ENCODE measurements at regions not wholly inside any gene's neighbourhood (a gene's known extent, or its start where the extent isn't known, plus 50 kb on each side); places are given as distances from the start of the nearest gene placed in this dataset.
A peak's percentile ranks its signal among the peaks of the same experiment; 100 is the strongest.

GRCh38 chr3:76429581-76430177 is 610.2 kb upstream of the ROBO2 start:
- DNase-seq, result no peak
- H3K14ac ChIP-seq (ENCODE audit: low read length in 2 of 2), result no peak overlapping the region
- no peak overlapping the region for H3K27ac ChIP-seq (ENCODE audit: low read length, poor library complexity, severe bottlenecking)
- no peak overlapping the region for H2AK5ac ChIP-seq (ENCODE audit: low read length, severe bottlenecking)
- H4K91ac ChIP-seq (ENCODE audit: low read length), result no peak overlapping the region
- H3K36me3 ChIP-seq (ENCODE audit: control insufficient read depth in 1 of 2, insufficient read depth in 2 of 2, low read depth in 1 of 2, low read length in 2 of 2), result no peaks in the 10 kb centered on the region
- H3K27me3 ChIP-seq (ENCODE audit: control insufficient read depth in 1 of 2, insufficient read depth in 1 of 2, low read length in 2 of 2), result no peaks in the 10 kb centered on the region
- no peak overlapping the region for H3K4ac ChIP-seq (ENCODE audit: low read depth in 1 of 2, low read length in 2 of 2)
- no peak overlapping the region for H2AFZ ChIP-seq (ENCODE audit: low read depth, low read length)
- no peak overlapping the region for H3K23ac ChIP-seq (ENCODE audit: low read length in 2 of 2)
- H2BK12ac ChIP-seq (ENCODE audit: low read length in 2 of 2), result no peak overlapping the region
- H2BK5ac ChIP-seq (ENCODE audit: low read depth, low read length, poor library complexity, severe bottlenecking), result no peak overlapping the region
- H2BK120ac ChIP-seq (ENCODE audit: low read depth, low read length), result no peak overlapping the region
- H3K18ac ChIP-seq (ENCODE audit: low read depth in 1 of 2, low read length in 2 of 2), result no peak overlapping the region
- H3K4me1 ChIP-seq (ENCODE audit: control insufficient read depth, insufficient read depth, low read depth, low read length), result no peaks in the 10 kb centered on the region
- H2BK15ac ChIP-seq (ENCODE audit: low read depth, poor library complexity, severe bottlenecking), result no peak overlapping the region
- no peaks in the 10 kb centered on the region for H3K79me1 ChIP-seq (replicated peaks; ENCODE audit: low read length, poor library complexity, severe bottlenecking)
- no peak overlapping the region for H3K4me2 ChIP-seq (ENCODE audit: low read length, poor library complexity, severe bottlenecking)
- no peak overlapping the region for H4K8ac ChIP-seq (ENCODE audit: low read length)
- 85% methylated on average over 2 of the region's 2 CpGs for WGBS
- no peak overlapping the region for H3K4me3 ChIP-seq (ENCODE audit: insufficient read depth in 1 of 2, low read depth in 1 of 2, low read length in 2 of 2)
- no peak overlapping the region for H3K9ac ChIP-seq (ENCODE audit: low read length)
- no peaks in the 10 kb centered on the region for H3K9me3 ChIP-seq (ENCODE audit: control insufficient read depth, low read length)

- H3K4me2 ChIP-seq (ENCODE audit: low read length, poor library complexity, severe bottlenecking), result no peak overlapping the region
- no peak overlapping the region for H3K23ac ChIP-seq (ENCODE audit: low read length in 2 of 2)
- no peak overlapping the region for H4K8ac ChIP-seq (ENCODE audit: low read length)
- peak overlapping the region; percentile 14 for H2AFZ ChIP-seq (ENCODE audit: low read depth, low read length)
- no peak overlapping the region for H2BK15ac ChIP-seq (ENCODE audit: low read depth, poor library complexity, severe bottlenecking)
- 90% methylated on average over 4 of the region's 4 CpGs for WGBS
- DNase-seq, result peak; percentile 58
- H3K14ac ChIP-seq (ENCODE audit: low read length in 2 of 2), result no peak overlapping the region
- no peaks in the 10 kb centered on the region for H3K4me1 ChIP-seq (ENCODE audit: control insufficient read depth, insufficient read depth, low read depth, low read length)
- no peaks in the 10 kb centered on the region for H3K9me3 ChIP-seq (ENCODE audit: control insufficient read depth, low read length)
- no peak overlapping the region for H3K18ac ChIP-seq (ENCODE audit: low read depth in 1 of 2, low read length in 2 of 2)
- H2BK5ac ChIP-seq (ENCODE audit: low read depth, low read length, poor library complexity, severe bottlenecking), result no peak overlapping the region
- no peaks in the 10 kb centered on the region for H3K79me1 ChIP-seq (replicated peaks; ENCODE audit: low read length, poor library complexity, severe bottlenecking)
- H3K36me3 ChIP-seq (ENCODE audit: control insufficient read depth in 1 of 2, insufficient read depth in 2 of 2, low read depth in 1 of 2, low read length in 2 of 2), result no peaks in the 10 kb centered on the region
- H3K27me3 ChIP-seq (ENCODE audit: control insufficient read depth in 1 of 2, insufficient read depth in 1 of 2, low read length in 2 of 2), result no peaks in the 10 kb centered on the region
- no peak overlapping the region for H3K9ac ChIP-seq (ENCODE audit: low read length)
- H4K91ac ChIP-seq (ENCODE audit: low read length), result no peak overlapping the region
- no peak overlapping the region for H3K4me3 ChIP-seq (ENCODE audit: insufficient read depth in 1 of 2, low read depth in 1 of 2, low read length in 2 of 2)
- no peak overlapping the region for H2BK120ac ChIP-seq (ENCODE audit: low read depth, low read length)
- no peak overlapping the region for H3K27ac ChIP-seq (ENCODE audit: low read length, poor library complexity, severe bottlenecking)
- H2BK12ac ChIP-seq (ENCODE audit: low read length in 2 of 2), result no peak overlapping the region
- no peak overlapping the region for H3K4ac ChIP-seq (ENCODE audit: low read depth in 1 of 2, low read length in 2 of 2)
- no peak overlapping the region for H2AK5ac ChIP-seq (ENCODE audit: low read length, severe bottlenecking)
Observed at GRCh38 chr3:76432396-76432795, 607.5 kb upstream of the ROBO2 start.

GRCh38 chr3:76436894-76437293 is 603.0 kb upstream of the ROBO2 start:
- Histone ChIP-seq H3K4ac (ENCODE audit: low read depth in 1 of 2, low read length in 2 of 2) (no peak overlapping the region), H3K79me1 (replicated peaks; ENCODE audit: low read length, poor library complexity, severe bottlenecking) (no peaks in the 10 kb centered on the region), H2BK5ac (ENCODE audit: low read depth, low read length, poor library complexity, severe bottlenecking) (no peak overlapping the region), H2BK120ac (ENCODE audit: low read depth, low read length) (no peak overlapping the region), H3K14ac (ENCODE audit: low read length in 2 of 2) (no peak overlapping the region), H3K27ac (ENCODE audit: low read length, poor library complexity, severe bottlenecking) (no peak overlapping the region), H2AFZ (ENCODE audit: low read depth, low read length) (no peak overlapping the region), H3K23ac (ENCODE audit: low read length in 2 of 2) (no peak overlapping the region), H3K9ac (ENCODE audit: low read length) (no peak overlapping the region), H4K91ac (ENCODE audit: low read length) (no peak overlapping the region), H2BK12ac (ENCODE audit: low read length in 2 of 2) (no peak overlapping the region), H4K8ac (ENCODE audit: low read length) (no peak overlapping the region), H3K4me1 (ENCODE audit: control insufficient read depth, insufficient read depth, low read depth, low read length) (no peaks in the 10 kb centered on the region), H3K4me2 (ENCODE audit: low read length, poor library complexity, severe bottlenecking) (no peak overlapping the region), H3K36me3 (ENCODE audit: control insufficient read depth in 1 of 2, insufficient read depth in 2 of 2, low read depth in 1 of 2, low read length in 2 of 2) (no peaks in the 10 kb centered on the region), H3K27me3 (ENCODE audit: control insufficient read depth in 1 of 2, insufficient read depth in 1 of 2, low read length in 2 of 2) (no peaks in the 10 kb centered on the region), H3K4me3 (ENCODE audit: insufficient read depth in 1 of 2, low read depth in 1 of 2, low read length in 2 of 2) (no peak overlapping the region), H2BK15ac (ENCODE audit: low read depth, poor library complexity, severe bottlenecking) (no peak overlapping the region), H2AK5ac (ENCODE audit: low read length, severe bottlenecking) (no peak overlapping the region), H3K18ac (ENCODE audit: low read depth in 1 of 2, low read length in 2 of 2) (no peak overlapping the region), H3K9me3 (ENCODE audit: control insufficient read depth, low read length) (no peaks in the 10 kb centered on the region)
- no CpG with 5 or more reads among the region's 3 CpGs for WGBS
- peak; percentile 31 for DNase-seq

GRCh38 chr3:76438971-76439370 is 600.9 kb upstream of the ROBO2 start:
- 26% methylated on average over 2 of the region's 2 CpGs for WGBS
- no peaks in the 10 kb centered on the region for H3K79me1 ChIP-seq (replicated peaks; ENCODE audit: low read length, poor library complexity, severe bottlenecking)
- H3K4me2 ChIP-seq (ENCODE audit: low read length, poor library complexity, severe bottlenecking), result no peak overlapping the region

More at GRCh38 chr3:76438971-76439370, 600.9 kb upstream of the ROBO2 start:
- Histone ChIP-seq H2BK120ac (ENCODE audit: low read depth, low read length) (no peak overlapping the region), H2BK5ac (ENCODE audit: low read depth, low read length, poor library complexity, severe bottlenecking) (no peak overlapping the region), H3K4me1 (ENCODE audit: control insufficient read depth, insufficient read depth, low read depth, low read length) (no peaks in the 10 kb centered on the region), H4K8ac (ENCODE audit: low read length) (no peak overlapping the region), H2BK15ac (ENCODE audit: low read depth, poor library complexity, severe bottlenecking) (no peak overlapping the region), H2AFZ (ENCODE audit: low read depth, low read length) (no peak overlapping the region), H3K18ac (ENCODE audit: low read depth in 1 of 2, low read length in 2 of 2) (no peak overlapping the region), H3K14ac (ENCODE audit: low read length in 2 of 2) (no peak overlapping the region), H3K4me3 (ENCODE audit: insufficient read depth in 1 of 2, low read depth in 1 of 2, low read length in 2 of 2) (no peak overlapping the region), H3K4ac (ENCODE audit: low read depth in 1 of 2, low read length in 2 of 2) (no peak overlapping the region), H3K9me3 (ENCODE audit: control insufficient read depth, low read length) (no peaks in the 10 kb centered on the region), H3K9ac (ENCODE audit: low read length) (no peak overlapping the region), H3K23ac (ENCODE audit: low read length in 2 of 2) (no peak overlapping the region), H4K91ac (ENCODE audit: low read length) (no peak overlapping the region), H3K27me3 (ENCODE audit: control insufficient read depth in 1 of 2, insufficient read depth in 1 of 2, low read length in 2 of 2) (no peaks in the 10 kb centered on the region), H2BK12ac (ENCODE audit: low read length in 2 of 2) (no peak overlapping the region), H2AK5ac (ENCODE audit: low read length, severe bottlenecking) (no peak overlapping the region), H3K27ac (ENCODE audit: low read length, poor library complexity, severe bottlenecking) (no peak overlapping the region), H3K36me3 (ENCODE audit: control insufficient read depth in 1 of 2, insufficient read depth in 2 of 2, low read depth in 1 of 2, low read length in 2 of 2) (no peaks in the 10 kb centered on the region)
- DNase-seq, result peak; percentile 42

Data from mesenchymal stem cell (in vitro differentiated cells and primary cell).